ENCODE measurements at regions not wholly inside any gene's neighbourhood (a gene's known extent, or its start where the extent isn't known, plus 50 kb on each side); places are given as distances from the start of the nearest gene placed in this dataset.
"Not testable (repeated sequence)": the region's sequence is repeated elsewhere in the genome, so short reads cannot be mapped to it uniquely, and the experiment has no call there.

DNA sequence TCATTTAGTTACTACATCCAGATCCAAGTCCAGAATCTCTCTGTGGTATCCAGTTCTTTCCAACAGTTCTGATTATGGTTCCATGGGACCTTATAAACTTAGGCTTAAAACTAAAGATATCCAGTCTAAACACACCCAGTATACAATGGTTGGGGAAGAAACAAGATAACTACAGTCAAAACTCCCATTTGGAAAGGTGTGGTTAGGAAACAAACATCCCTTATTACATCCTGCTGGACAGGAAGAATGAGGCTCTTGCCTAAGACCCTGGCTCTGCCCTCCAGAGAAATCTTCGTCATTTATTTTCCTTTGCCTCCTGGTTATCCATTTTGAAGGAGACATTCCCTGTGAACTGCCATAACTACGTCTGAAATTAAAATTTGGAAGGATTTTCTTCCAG, 64.6 kb upstream of the EPB41L4A start:
- 80% methylated on average over 2 of the region's 2 CpGs for WGBS
- TF ChIP-seq EP300 (IDR thresholded peaks at IDR 0.05): no peak
- no peak for TF ChIP-seq POLR2A (IDR thresholded peaks at IDR 0.05)
- TF ChIP-seq POLR2AphosphoS5 (IDR thresholded peaks at IDR 0.05): no peak
- TF ChIP-seq CTCF (IDR thresholded peaks at IDR 0.05): no peak

DNA sequence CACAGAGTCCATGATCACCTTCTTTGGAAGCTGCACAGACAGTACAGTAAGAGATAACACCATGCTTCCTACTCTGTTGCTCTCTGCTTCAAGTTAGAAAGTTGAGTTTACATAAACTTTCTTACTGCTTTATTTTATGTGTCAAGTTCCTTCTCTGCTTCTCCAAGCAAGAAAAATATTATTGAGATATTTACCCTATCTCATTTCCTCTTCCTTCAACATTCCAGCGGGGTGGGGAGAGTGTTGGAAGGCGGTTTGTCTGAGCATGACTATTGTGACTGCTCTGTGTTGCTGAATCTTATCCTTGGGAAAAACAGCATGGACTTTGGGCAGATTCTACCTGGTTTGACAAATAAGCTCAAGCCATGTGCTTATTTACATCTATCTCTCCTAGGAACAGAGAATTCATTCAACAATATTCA, 66.9 kb upstream of the EPB41L4A start:
- TF ChIP-seq EP300 (IDR thresholded peaks at IDR 0.05) (no peak), POLR2AphosphoS5 (IDR thresholded peaks at IDR 0.05) (no peak), POLR2A (IDR thresholded peaks at IDR 0.05) (no peak)
- H3K36me3 ChIP-seq: no peaks in the 10 kb centered on the region
- DNase-seq (ENCODE audit: low spot score in 2 of 2): no peak
- no peak overlapping the region for H3K27ac ChIP-seq
- H3K4me1 ChIP-seq: no peaks in the 10 kb centered on the region
- 39% methylated on average over 2 of the region's 2 CpGs for WGBS
- H3K9me3 ChIP-seq: no peaks in the 10 kb centered on the region
- H3K4me3 ChIP-seq: no peak overlapping the region
- H3K27me3 ChIP-seq: no peaks in the 10 kb centered on the region

More for the DNA sequence above, 64.6 kb upstream of the EPB41L4A start:
- H3K4me3 ChIP-seq: no peak overlapping the region
- no peaks in the 10 kb centered on the region for H3K27me3 ChIP-seq
- peaks cover 6% of the 10 kb centered on the region for H3K4me1 ChIP-seq
- no peaks in the 10 kb centered on the region for H3K9me3 ChIP-seq
- no peaks in the 10 kb centered on the region for H3K36me3 ChIP-seq
- DNase-seq (ENCODE audit: low spot score in 2 of 2): no peak
- H3K27ac ChIP-seq: no peak overlapping the region

DNA sequence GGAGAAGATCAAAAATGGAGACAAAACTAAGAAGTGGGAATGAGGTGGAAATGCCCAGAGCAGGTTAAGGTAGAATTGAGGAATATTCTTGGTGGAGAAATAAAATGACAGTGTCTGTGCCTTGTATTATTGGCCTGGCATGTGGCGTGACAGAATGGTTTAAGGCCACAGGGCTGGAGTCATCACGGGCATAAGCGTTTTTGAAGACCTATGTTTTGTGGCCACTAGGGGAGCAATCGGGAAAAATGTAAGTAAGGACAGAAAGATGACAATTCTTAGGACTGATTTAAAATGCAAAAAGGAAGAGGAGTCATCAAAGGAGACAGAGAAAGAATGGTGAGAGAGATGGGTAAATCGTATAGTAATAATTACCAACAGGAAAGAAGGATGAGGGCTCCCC, 72.2 kb upstream of the EPB41L4A start:
- Histone ChIP-seq H3K4me1 (no peaks in the 10 kb centered on the region), H3K27ac (no peak overlapping the region), H3K9me3 (no peaks in the 10 kb centered on the region), H3K4me3 (no peak overlapping the region), H3K36me3 (no peaks in the 10 kb centered on the region), H3K27me3 (no peaks in the 10 kb centered on the region)
- WGBS: 84% methylated on average over 5 of the region's 5 CpGs
- DNase-seq (ENCODE audit: low spot score in 2 of 2): no peak
- TF ChIP-seq POLR2A (IDR thresholded peaks at IDR 0.05): no peak
- no peak for TF ChIP-seq POLR2AphosphoS5 (IDR thresholded peaks at IDR 0.05)
- TF ChIP-seq EP300 (IDR thresholded peaks at IDR 0.05): no peak
- TF ChIP-seq CTCF (IDR thresholded peaks at IDR 0.05): no peak

DNA sequence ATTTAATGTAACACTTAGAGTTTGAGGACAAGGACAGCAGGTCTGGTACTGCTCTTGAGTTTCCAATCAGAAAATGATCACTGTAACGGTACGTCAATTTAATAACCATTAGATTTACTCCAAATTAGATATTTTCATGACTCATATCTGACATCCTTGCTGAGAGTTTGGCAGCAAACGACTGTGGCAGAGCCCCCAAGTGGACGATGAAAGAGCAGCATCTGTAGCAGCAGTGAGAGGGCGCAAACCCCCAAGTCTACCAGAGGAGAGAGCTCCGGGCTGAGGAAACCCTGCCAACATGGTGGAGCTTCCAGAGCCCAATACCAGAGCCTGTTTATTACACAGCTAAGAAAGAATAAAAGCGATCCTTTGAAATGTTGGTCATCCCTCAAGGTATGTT, 73.2 kb upstream of the EPB41L4A start:
- Histone ChIP-seq H3K9me3 (no peaks in the 10 kb centered on the region), H3K27ac (no peak overlapping the region), H3K4me3 (no peak overlapping the region), H3K4me1 (no peaks in the 10 kb centered on the region), H3K36me3 (no peaks in the 10 kb centered on the region), H3K27me3 (no peaks in the 10 kb centered on the region)
- no peak for DNase-seq (ENCODE audit: low spot score in 2 of 2)
- TF ChIP-seq CTCF (IDR thresholded peaks at IDR 0.05) (peak in 1 of 2 donors; percentile 15), POLR2AphosphoS5 (IDR thresholded peaks at IDR 0.05) (no peak)
- 15% methylated on average over 7 of the region's 7 CpGs for WGBS

DNA sequence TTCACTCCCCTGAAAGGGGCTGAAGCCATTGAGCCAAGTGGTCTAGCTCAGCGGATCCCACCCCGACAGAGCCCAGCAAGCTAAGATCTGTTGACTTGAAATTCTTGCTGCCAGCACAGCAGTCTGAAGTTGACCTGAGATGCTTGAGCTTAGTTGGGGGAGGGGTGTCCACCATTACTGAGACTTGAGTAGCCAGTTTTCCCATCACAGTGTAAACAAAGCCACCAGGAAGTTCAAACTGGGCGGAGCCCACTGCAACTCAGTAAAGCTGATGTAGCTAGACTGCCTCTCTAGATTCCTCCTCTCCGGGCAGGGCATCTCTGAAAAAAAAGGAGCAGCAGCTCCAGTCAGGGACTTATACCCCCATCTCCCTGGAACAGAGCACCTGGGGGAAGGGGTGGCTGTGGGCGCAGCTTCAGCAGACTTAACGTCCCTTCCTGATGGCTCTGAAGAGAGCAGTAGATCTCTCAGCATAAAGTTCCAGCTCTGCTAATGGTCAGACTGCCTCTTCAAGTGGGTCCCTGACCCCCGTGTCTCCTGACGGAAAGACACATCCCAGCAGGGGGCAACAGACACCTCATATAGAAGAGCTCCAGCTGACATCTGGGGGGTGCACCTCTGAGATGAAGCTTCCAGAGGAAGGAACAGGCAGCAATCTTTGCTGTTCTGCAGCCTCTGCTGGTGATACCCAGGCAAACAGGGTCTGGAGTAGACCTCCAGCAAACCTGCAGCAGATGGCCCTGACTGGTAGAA, 84.8 kb upstream of the EPB41L4A start:
- H3K36me3 ChIP-seq; H3K4me3 ChIP-seq; H3K9me3 ChIP-seq; H3K27me3 ChIP-seq; H3K4me1 ChIP-seq; H3K27ac ChIP-seq; DNase-seq (ENCODE audit: low spot score in 2 of 2): not testable (repeated sequence)
- 80% methylated on average over 7 of the region's 8 CpGs for WGBS

GRCh38 chr5:112509097-112509496, 90.0 kb upstream of the EPB41L4A start:
- H3K27ac ChIP-seq; H3K27me3 ChIP-seq; H3K36me3 ChIP-seq; H3K9me3 ChIP-seq; H3K4me1 ChIP-seq; DNase-seq (ENCODE audit: low spot score in 2 of 2); H3K4me3 ChIP-seq: not testable (repeated sequence)

GRCh38 chr5:112511920-112512319, 92.8 kb upstream of the EPB41L4A start:
- Histone ChIP-seq H3K4me1 (no peaks in the 10 kb centered on the region), H3K9me3 (peaks cover 5% of the 10 kb centered on the region), H3K36me3 (no peaks in the 10 kb centered on the region), H3K27me3 (no peaks in the 10 kb centered on the region), H3K4me3 (no peak overlapping the region), H3K27ac (no peak overlapping the region)
- no peak for DNase-seq (ENCODE audit: low spot score in 2 of 2)
- TF ChIP-seq CTCF (IDR thresholded peaks at IDR 0.05) (no peak), POLR2A (IDR thresholded peaks at IDR 0.05) (no peak), EP300 (IDR thresholded peaks at IDR 0.05) (no peak), POLR2AphosphoS5 (IDR thresholded peaks at IDR 0.05) (no peak)

Data from suprapubic skin (tissue), 4 donors.